Prostate gland (tissue), 2 donors: ENCODE measurements at regions not wholly inside any gene's neighbourhood (a gene's known extent, or its start where the extent isn't known, plus 50 kb on each side); places are given as distances from the start of the nearest gene placed in this dataset.

Experiments
- CTCF ChIP-seq, 4 experiments: fragments of 200-600 bp in 2 of 4; fragments of 450-650 bp in 2 of 4; sonication (generic) in 2 of 4; IDR thresholded peaks; 1 replicate in 3 of 4; 2 replicates in 1 of 4; pipeline ENCODE4 v1.5.1; 2016 to 2019; ENCODE audit warnings: antibody characterized with exemption in 4 of 4, mild to moderate bottlenecking in 2 of 4, moderate library complexity in 2 of 4
- POLR2A ChIP-seq: fragments of 450-650 bp; IDR thresholded peaks from one replicate; pipeline ENCODE4 v1.6.1; 2016; ENCODE audit warnings: antibody characterized with exemption, mild to moderate bottlenecking

- TF ChIP-seq POLR2A (no peak), CTCF (IDR thresholded peaks at IDR 0.05) (no peak)
Observed at GRCh38 chr18:78092901-78093300, 843.3 kb downstream of the GALR1 start.
